DND-41 (cell line): ENCODE measurements at regions not wholly inside any gene's neighbourhood (a gene's known extent, or its start where the extent isn't known, plus 50 kb on each side); places are given as distances from the start of the nearest gene placed in this dataset.

ENCODE experiments used
- EZH2 ChIP-seq: IDR thresholded peaks from 3 replicates; pipeline ENCODE4 v1.6.1; 2012; ENCODE audit warnings: borderline replicate concordance, low read depth, mild to moderate bottlenecking, moderate library complexity, low read length, inconsistent platforms; ENCODE audit not compliant: severe bottlenecking
- TF ChIP-seq, protein P1 (sequence below): IDR thresholded peaks from 2 replicates; pipeline ENCODE4 v1.5.1; 2012; ENCODE audit warnings: borderline replicate concordance, low read length, moderate library complexity, mild to moderate bottlenecking; ENCODE audit not compliant: poor library complexity, severe bottlenecking; ENCODE audit errors: extremely low read depth

GRCh38 chr22:49372530-49373288, 455.0 kb downstream of the BRD1 start:
- TF ChIP-seq, protein P1, sequence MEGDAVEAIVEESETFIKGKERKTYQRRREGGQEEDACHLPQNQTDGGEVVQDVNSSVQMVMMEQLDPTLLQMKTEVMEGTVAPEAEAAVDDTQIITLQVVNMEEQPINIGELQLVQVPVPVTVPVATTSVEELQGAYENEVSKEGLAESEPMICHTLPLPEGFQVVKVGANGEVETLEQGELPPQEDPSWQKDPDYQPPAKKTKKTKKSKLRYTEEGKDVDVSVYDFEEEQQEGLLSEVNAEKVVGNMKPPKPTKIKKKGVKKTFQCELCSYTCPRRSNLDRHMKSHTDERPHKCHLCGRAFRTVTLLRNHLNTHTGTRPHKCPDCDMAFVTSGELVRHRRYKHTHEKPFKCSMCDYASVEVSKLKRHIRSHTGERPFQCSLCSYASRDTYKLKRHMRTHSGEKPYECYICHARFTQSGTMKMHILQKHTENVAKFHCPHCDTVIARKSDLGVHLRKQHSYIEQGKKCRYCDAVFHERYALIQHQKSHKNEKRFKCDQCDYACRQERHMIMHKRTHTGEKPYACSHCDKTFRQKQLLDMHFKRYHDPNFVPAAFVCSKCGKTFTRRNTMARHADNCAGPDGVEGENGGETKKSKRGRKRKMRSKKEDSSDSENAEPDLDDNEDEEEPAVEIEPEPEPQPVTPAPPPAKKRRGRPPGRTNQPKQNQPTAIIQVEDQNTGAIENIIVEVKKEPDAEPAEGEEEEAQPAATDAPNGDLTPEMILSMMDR = no peak
- no peak for TF ChIP-seq EZH2
